ENCODE measurements at regions not wholly inside any gene's neighbourhood (a gene's known extent, or its start where the extent isn't known, plus 50 kb on each side); places are given as distances from the start of the nearest gene placed in this dataset.

GRCh38 chr1:17982197-17982596 is 125.4 kb upstream of the IGSF21 start:
- no peak for TF ChIP-seq CTCF (conservative IDR thresholded peaks at IDR 0.05)
- TF ChIP-seq ZFX (IDR thresholded peaks at IDR 0.05), result no peak
